ENCODE measurements at regions not wholly inside any gene's neighbourhood (a gene's known extent, or its start where the extent isn't known, plus 50 kb on each side); places are given as distances from the start of the nearest gene placed in this dataset.

DNA sequence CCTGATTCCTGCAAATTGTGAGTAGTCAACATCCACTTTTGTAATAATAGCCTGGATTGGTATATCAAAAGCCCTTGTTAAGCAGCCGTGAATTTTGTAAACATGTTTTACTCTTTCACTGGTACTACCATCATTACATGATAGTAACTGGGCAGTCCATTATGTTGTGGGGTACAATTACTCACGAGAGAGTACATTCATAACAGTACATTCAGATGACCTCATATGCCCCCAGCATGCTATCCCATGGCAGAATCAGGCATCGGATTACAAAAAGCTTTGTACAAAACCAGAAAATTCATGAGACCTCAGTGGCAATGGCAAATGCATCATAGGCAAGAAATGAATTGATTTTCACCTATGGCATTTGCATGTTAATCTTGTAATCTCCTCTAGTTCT, 166.2 kb downstream of the EPM2A start:
- no peak overlapping the region for H3K27ac ChIP-seq (ENCODE audit: low read depth, low read length)
- no peak overlapping the region for H2BK20ac ChIP-seq (ENCODE audit: low read length)
- no peak overlapping the region for H2BK120ac ChIP-seq (replicated peaks; ENCODE audit: low read depth, low read length)
- CTCF ChIA-PET (ENCODE audit: partially characterized antibody) = no interaction called here
- H3K79me1 ChIP-seq (ENCODE audit: low read depth, low read length) = no peaks in the 10 kb centered on the region
- H3K9me3 ChIP-seq (ENCODE audit: insufficient read depth in 2 of 2, low read depth in 1 of 2, low read length in 1 of 2) = no peaks in the 10 kb centered on the region
- no peaks in the 10 kb centered on the region for H3K23me2 ChIP-seq (ENCODE audit: low read depth, low read length)
- no peak overlapping the region for H3K23ac ChIP-seq (ENCODE audit: insufficient read length)
- no peaks in the 10 kb centered on the region; a peak in 1 of 8 replicates for H3K36me3 ChIP-seq (ENCODE audit: control insufficient read depth in 2 of 4, insufficient read depth in 4 of 4, low read length in 3 of 4)
- no peak overlapping the region for H3K9ac ChIP-seq (replicated peaks in 1 of 4; ENCODE audit: extremely low read depth in 1 of 4, low read depth in 3 of 4, low read length in 3 of 4)
- H2AFZ ChIP-seq (ENCODE audit: low read length) = no peak overlapping the region
- no peak for FAIRE-seq
- POLR2A ChIA-PET (ENCODE audit: partially characterized antibody) = no interaction called here
- no peak overlapping the region for H2BK15ac ChIP-seq (ENCODE audit: low read length)
- no peak for DNase-seq (ENCODE audit: low read depth in 1 of 2, low spot score in 2 of 2)
- H3K79me2 ChIP-seq (ENCODE audit: control insufficient read depth in 1 of 2, insufficient read depth in 2 of 2, low read length in 2 of 2) = no peaks in the 10 kb centered on the region
- no peaks in the 10 kb centered on the region for H3K27me3 ChIP-seq (replicated peaks in 1 of 4; ENCODE audit: control insufficient read depth in 3 of 4, extremely low read depth in 1 of 4, insufficient read depth in 3 of 4, low read length in 3 of 4)
- H2BK5ac ChIP-seq (ENCODE audit: low read depth, low read length) = no peak overlapping the region
- no peaks in the 10 kb centered on the region for H4K20me1 ChIP-seq (replicated peaks in 1 of 2; ENCODE audit: control insufficient read depth in 1 of 2, insufficient read depth in 2 of 2, low read length in 2 of 2)
- H3K18ac ChIP-seq (ENCODE audit: extremely low read depth, low read length) = no peak overlapping the region
- no peaks in the 10 kb centered on the region for H3K4me1 ChIP-seq (replicated peaks in 1 of 4; ENCODE audit: control insufficient read depth in 3 of 4, insufficient read depth in 4 of 4, low read length in 3 of 4)
- H2BK12ac ChIP-seq (ENCODE audit: low read depth, low read length) = no peak overlapping the region
- 86% methylated on average over 3 of the region's 3 CpGs; no CpG with 5 or more reads in 1 of the 2 experiments for WGBS, 2 experiments (ENCODE audit: extremely low coverage in 1 of 2, insufficient coverage in 1 of 2, insufficient read length in 1 of 2, insufficient replicate concordance in 2 of 2, low coverage in 1 of 2, low lambda C conversion rate in 2 of 2, missing lambda C conversion rate in 1 of 2)
- no peak overlapping the region for H4K91ac ChIP-seq (replicated peaks; ENCODE audit: insufficient read length, low read length)
- no peak overlapping the region for H4K5ac ChIP-seq (ENCODE audit: insufficient read length, low read depth, low read length)
- no peak overlapping the region for H3K4me2 ChIP-seq (ENCODE audit: insufficient read depth in 1 of 2, low read depth in 2 of 2, low read length in 2 of 2)
- H4K8ac ChIP-seq (ENCODE audit: extremely low read depth, insufficient read depth, low read length) = no peak overlapping the region
- H2AK5ac ChIP-seq (ENCODE audit: low read depth, low read length) = no peak overlapping the region
- no peak overlapping the region for H3K14ac ChIP-seq (ENCODE audit: insufficient read length)
- no peak overlapping the region for H3K56ac ChIP-seq (replicated peaks; ENCODE audit: insufficient read length, low read depth, low read length)
- H3K4me3 ChIP-seq (ENCODE audit: extremely low read depth in 1 of 4, insufficient read depth in 2 of 4, low read depth in 3 of 4, low read length in 4 of 4) = no peak overlapping the region
- H3K4ac ChIP-seq (replicated peaks; ENCODE audit: insufficient read length, low read depth, low read length) = no peak overlapping the region
- TF ChIP-seq KDM5A (IDR thresholded peaks at IDR 0.05; ENCODE audit: low read length) = no peak
- no peak for TF ChIP-seq RAD21 (IDR thresholded peaks at IDR 0.05 in 1 of 2, conservative IDR thresholded peaks at IDR 0.05 in 1 of 2; ENCODE audit: low read depth in 2 of 2, low read length in 2 of 2)
- TF ChIP-seq CEBPB (IDR thresholded peaks at IDR 0.05; ENCODE audit: low read depth, low read length) = no peak
- TF ChIP-seq JUND (IDR thresholded peaks at IDR 0.05; ENCODE audit: low read length) = no peak
- no peak for TF ChIP-seq RXRA (IDR thresholded peaks at IDR 0.05; ENCODE audit: insufficient read depth, low read depth, low read length)
- no peak for TF ChIP-seq SIX5 (IDR thresholded peaks at IDR 0.05; ENCODE audit: low read depth, low read length)
- no peak for TF ChIP-seq TBP (IDR thresholded peaks at IDR 0.05; ENCODE audit: low read depth, low read length)
- no peak for TF ChIP-seq KDM4A (IDR thresholded peaks at IDR 0.05; ENCODE audit: low read depth, low read length, severe bottlenecking)

All from H1 (cell line).